HS-5 (cell line): ENCODE measurements at regions not wholly inside any gene's neighbourhood (a gene's known extent, or its start where the extent isn't known, plus 50 kb on each side); places are given as distances from the start of the nearest gene placed in this dataset.
"Not testable (repeated sequence)": the region's sequence is repeated elsewhere in the genome, so short reads cannot be mapped to it uniquely, and the experiment has no call there.

Source experiments
- DNase-seq: peaks from one replicate; pipeline ENCODE4 v3.0.0-alpha.2; 2012; ENCODE audit warnings: low read depth

DNA sequence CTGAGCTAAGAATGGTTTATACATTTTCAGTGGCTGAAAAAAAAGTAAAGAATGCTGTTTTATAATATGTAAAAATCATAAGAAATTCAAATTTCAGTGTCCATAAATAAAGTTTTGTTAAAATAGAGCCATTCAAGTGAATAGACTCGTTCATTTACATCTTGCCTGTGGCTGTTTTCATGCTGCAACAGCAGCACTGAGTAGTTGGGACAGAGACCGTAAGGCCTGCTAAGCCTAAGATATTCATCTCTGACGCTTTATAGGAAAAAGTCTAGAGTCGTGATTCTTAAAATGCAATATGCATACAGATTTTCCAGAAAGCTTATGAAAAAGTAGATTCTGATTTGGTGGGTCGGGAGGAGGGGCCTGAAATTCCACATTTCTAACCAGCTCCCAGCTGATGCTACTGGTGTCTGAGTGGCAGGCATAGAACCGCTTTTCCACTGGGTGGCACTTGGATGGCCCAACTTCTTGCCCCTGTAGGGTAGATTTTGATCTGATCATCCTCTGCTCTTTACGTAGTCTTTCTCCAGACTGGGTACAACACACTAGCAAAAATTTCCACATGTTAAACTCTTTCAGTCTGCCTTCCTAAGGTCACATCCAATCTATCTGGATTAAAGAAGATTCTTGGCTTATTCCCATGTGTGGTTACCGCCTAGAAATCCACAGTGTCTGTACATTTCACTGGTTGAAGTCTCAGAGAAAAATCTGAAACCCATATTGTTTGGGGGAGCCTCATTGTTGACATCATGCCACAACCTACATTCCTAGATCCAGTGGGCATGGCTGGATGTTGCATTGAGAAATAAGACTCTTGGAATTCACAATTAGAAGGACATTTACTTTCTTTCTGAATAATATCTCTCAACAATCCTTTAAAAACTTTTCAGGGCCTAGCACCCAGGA is 151.2 kb downstream of the C12orf75 start:
- DNase-seq: no peak

DNA sequence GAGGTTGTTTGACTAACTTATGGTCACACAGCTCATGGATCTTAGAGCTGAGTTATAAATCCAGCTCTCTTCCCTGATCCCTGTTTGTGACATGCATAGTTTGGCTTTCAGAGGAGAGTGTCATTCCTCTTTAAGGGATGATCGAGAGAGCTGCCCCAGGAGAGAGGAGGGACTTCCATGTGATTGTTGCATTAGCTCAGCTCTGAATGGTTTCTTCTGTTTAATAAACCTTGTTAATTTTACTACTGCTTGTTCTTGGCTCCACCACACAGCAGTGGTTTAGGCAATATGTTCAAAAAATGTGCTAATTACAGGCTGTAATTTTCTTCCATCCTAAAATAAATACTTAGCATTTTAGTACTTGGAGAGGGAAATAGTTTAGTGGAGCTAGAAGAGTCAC is 152.5 kb downstream of the C12orf75 start:
- DNase-seq: no peak

DNA sequence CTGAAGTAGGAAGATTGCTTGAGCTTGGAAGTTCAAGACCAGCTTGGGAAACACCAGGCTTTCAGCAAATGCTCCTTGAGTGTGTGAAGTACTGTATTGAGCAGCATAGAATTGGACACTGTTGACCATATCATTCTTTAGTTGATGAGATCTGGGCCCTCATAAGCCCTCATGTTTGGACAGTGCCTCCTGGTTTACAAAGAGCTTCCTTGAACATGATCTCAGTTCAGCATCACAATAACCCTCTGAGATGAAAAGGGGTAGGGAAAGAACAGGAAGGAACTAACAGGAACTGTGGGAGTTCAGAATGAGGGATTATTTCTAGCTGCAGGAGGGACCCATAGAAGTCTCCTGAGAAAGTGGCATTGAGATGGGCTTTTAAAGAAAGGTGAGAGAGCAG is 153.2 kb downstream of the C12orf75 start:
- no peak for DNase-seq

DNA sequence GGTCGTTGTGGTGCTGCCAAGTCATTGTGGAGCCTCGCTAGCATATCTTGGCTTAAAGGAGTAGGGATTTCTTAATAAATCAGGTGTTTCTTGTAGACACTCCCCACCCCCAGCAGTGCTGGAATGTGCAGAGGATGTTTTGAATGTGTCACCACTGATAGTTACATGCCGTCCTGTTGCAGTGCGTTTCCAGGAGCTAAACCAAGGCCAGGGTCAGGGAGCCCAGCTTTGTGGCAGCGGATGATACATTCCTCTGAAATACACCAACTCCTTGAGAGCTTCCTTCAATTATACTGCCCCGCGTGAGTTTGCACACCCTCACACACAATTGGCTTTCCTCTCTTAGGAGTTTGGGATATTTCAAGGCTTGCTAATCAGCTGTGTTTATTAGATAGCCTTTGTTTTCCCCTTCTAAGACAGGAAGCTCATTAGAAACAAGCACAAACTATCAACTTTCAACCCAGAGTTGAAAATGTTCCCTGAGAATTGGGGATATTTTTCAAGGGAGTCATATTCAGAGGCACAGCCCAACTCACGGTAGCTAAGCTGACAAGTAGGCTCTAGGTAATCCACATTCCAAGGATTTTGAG is 154.9 kb downstream of the C12orf75 start:
- DNase-seq: no peak

DNA sequence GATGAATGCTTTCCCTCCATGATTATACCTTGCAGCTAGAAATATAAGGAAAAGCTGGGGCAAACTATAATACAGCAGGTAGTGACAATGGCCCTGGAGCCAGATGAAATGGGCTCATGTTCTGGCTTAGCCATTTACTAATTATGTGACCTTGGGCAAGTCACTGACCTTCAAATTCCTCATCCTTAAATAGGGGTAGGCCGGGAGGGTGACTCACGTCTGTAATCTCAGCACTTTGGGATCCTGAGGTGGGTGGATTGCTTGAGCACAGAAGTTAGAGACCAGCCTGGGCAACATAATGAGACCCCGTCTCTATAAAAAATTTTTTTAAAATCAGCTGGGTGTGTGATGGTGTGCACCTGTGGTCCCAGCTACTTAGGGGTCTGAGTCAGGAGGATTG is 155.4 kb downstream of the C12orf75 start:
- DNase-seq: no peak

DNA sequence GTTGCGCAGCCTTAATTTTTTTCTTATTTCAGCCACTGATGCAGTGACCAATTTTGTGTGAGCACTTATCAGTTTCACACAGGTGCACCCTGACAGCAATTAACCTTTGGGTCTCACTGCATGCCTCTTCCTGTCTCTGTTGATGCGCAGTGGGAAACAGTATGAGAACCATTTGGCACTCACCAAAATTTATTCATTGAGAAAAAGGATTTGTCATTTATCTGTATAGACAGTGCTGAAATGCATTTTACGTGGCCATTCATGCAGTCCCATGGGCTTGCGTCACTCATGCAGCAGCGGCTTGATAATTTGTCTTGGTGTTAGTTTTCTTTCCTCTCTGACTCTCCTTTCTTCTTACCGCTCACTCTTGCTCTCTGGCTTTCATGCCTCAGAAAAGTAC is 157.5 kb downstream of the C12orf75 start:
- DNase-seq: no peak

DNA sequence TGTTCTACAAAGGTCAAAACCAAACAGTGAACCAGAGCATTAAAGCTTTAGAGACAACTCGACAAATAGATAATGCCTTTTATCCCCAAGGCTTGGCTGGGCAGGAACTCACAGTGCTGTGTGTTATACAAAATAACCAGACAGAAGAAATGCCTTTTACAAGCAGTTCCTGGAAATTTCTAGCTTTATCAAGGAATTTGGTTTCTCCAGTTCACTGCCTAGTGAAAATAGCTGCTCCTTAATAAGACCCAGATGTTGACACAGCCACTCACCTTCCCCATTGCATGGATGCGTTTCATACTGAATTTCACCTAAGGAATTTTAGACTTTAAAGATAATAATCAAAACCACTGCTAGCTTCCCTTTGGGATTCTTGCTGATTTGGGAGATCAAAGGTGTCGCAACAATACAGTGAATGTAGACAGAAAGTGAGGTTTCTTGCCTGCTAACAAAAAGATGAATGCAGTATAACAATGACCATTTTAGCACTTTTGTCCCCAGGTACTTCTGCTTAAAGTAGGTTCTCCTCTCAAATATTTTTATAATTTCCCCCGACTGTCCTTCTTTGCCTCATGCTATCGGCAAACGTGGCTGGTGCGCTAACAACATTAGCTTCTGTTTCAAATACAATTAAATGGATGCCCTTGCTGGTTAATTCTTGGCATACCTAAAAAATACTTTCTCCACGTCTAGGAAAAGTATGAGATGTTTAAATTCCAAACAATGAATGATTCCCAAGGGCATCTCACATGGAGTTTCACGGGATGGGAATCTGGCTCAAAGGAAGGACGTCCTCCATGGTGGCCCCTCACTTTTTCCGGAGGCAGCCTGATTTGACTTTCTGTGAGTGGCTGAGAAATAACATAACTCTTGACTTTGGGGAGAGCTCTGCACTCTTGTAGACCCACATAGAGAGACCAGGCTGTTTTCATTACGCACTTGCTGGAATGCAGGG is 162.4 kb downstream of the C12orf75 start:
- DNase-seq: no peak

DNA sequence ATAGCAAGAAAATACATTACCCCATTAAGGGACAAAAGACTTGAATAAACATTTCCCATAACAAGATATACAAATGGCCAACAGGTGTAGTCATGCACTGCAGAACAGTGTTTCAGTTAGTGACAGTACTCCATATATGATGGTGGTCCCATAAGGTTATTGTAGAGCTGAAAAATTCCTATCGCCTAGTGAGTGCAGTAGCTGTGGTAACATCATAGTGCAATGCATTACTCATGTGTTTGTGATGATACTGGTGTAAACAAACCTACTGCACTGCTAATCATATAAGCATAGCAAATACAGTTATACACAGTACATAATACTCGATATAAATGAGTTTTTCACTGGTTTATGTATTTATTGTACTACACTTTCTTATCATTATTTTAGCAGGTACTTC is 168.7 kb downstream of the C12orf75 start:
- no peak for DNase-seq

DNA sequence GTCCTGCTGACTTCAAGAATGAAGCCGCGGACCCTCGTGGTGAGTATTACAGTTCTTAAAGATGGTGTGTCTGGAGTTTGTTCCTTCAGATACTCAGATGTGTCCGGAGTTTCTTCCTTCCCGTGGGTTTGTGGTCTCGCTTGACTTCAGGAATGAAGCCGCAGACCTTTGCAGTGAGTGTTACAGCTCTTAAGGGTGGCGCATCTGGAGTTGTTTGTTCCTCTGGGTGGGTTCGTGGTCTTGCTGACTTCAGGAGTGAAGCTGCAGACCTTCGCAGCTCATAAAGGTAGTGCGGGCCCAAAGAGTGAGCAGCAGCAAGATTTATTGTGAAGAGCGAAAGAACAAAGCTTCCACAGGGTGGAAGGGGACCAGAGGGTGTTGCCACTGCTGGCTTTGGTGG is 170.2 kb downstream of the C12orf75 start:
- DNase-seq: not testable (repeated sequence)

DNA sequence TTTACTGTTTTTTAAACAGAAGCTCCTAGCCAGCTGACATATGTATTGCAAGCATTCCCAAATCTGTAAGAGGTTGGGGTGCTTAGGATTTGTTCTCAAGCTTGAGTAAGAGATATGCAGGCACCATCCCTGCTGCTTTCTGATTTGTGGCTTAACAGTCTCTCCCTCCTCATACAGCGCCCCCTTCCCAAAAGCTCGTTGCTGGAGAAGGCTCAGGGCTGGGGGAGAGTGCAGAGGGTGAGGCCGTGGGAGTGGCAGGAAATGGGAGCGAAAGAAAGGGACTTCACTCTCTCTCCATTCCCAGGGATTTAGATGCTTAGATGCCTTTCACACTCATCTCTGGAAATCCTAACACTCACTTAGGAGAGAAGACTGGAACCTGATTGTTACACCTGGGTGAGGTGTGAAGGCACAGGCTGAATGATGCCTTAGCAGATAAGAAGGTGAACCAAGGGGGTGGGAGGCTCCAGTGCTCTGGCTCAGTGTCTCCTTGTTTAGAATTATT is 172.0 kb downstream of the C12orf75 start:
- DNase-seq: no peak

DNA sequence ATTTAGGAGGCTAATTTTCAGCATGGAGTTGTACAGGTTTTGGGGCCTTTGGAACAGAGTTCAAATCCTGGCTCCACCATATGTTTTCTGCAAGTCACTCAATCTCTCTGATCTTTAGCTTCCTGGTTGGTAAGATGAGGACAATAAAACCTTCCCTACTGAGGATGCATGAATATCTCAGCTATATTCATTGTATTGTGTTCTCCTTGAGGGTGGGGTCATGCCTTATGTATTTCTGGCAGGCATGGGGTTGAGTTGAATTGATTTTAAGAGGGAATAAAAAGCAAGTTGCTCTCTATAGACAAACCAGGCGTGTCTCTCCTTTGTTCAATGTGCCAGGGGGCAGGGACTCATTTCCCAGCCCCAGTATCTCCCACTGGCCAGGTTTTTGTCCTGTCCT is 173.1 kb downstream of the C12orf75 start:
- no peak for DNase-seq

DNA sequence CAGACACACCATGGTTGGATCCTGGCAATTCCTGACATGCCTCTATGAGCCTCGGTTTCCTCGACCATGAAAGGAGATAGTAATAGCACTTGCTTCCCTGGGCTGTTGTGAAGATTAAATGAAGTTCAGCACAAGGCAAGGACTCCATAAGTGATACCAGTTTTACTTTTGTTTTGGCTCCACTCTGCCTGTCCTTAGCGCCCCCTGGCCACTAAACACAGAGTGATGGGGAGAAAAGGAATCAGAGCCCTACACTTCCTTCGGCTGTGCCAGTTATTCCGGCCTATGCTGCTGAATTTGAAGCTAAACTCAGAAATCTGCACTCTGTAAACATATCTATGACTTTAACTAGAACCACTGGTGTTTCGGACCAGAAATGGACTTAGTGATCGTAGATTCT is 173.8 kb downstream of the C12orf75 start:
- no peak for DNase-seq

DNA sequence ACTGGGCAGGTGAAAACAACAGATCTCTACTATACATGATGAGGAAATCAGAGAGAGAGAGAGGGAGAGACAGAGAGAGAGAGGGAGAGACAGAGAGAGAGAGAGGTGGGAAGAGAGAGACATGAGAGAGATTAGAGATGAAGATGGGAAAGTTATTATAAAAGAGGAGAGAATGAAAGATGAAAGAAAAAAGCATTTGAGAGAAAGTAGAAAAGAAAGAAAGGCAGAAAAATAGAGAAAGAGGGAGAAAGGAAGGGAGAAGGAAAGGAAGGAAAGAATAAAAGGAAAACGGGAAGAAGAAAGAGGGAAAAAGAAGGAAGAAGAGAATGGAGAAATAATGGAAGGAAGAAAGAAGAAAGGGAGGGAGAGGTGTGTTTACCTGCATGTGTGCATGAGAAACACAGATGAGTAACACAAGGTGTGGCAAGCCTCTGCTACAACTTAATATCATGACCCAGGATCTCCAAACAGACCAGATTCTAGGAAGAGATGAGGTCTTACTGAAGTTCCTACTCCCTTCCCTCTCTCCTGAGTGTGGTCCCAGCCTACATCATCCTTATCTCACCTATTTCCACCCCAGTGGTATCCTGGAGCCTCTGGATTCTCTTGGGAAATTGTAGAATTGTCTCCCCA is 176.3 kb downstream of the C12orf75 start:
- DNase-seq: no peak

DNA sequence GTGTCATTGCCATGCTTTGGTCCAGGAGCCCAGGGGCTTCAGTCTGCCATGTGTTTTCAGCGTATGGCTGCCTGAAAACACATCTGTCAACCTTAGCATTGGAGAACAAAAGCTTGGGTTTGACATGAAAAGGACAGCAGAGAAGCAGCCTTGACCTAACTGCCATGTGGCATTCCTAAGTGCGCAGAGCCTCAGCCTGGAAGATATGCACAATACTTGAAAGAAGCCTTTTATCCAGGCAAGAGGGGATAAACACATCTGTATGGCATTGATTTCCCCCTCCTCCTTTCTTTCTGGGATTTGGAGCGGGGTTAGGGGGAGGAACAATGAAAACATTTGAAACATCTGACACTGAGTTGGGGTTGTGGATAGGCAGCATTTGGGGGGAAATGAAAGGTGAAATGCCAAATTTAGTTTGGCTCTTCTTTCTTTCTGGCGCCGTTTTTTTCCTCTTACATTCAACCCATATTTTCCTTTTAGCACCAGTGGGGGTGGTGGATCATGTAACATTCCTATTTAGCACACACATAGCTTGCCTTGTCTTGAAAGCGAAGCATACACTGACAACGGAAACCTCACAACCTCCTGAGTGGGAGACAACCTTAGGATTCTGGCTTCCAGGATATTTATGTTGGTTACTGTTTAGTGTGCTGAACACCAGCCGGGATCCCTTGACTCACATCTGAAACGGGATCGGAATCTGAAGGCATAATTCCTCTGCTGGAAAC is 177.0 kb downstream of the C12orf75 start:
- no peak for DNase-seq

DNA sequence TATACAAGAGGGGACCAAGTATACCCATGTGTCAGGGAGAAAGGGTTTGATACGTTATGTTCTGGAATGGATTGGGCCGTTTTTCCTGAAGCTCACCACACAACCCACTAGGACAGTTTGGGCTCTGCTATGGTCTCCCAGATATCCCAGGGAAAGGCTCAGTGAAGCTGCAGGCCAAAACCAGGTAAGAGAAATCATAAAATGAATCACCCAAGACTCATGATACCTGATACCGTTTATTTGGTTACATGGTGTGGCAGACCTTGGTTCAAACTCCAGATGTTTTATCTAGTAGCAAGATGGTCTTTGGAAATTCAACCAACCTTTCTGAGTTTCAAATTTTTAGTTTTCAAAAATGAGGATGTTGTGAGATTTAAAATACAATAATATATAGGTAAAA is 177.6 kb downstream of the C12orf75 start:
- no peak for DNase-seq

DNA sequence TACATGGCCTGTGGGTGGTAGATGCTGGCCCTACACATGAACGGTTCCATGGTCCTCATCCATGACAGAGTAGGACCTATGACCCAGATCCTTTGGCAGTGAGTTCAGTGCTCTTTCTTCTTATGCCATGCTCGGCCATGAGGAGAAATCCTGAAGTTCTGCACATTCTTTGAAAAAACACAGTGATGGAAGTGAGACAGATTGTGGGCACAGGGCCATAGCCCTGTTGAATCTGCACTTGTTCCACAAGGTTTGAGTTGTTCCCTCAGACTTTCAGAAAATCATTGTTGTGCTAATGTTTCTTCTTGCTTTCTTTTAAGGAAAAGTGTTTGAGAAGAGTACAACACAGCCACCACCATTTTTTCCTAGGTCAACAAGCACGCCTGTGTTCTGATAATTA is 180.0 kb downstream of the C12orf75 start:
- DNase-seq: no peak

DNA sequence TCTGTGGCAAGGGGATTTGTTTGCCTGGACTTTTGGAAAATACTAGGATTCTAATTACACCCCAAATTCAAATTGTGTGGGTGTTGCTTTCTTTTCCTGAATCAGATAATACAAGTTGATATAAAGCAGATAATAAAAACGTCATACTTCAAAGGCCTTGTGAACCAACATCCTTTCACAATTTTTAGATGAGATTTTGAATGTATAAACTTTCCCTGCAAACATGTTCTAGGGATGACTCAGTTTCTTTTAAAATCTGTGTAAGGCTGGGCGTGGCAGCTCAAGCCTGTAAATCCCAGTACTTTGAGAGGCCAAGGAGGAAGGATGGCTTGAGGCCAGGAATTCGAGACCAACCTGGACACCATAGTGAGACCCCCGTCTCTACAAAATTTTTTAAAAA is 182.4 kb downstream of the C12orf75 start:
- DNase-seq: not testable (repeated sequence)

DNA sequence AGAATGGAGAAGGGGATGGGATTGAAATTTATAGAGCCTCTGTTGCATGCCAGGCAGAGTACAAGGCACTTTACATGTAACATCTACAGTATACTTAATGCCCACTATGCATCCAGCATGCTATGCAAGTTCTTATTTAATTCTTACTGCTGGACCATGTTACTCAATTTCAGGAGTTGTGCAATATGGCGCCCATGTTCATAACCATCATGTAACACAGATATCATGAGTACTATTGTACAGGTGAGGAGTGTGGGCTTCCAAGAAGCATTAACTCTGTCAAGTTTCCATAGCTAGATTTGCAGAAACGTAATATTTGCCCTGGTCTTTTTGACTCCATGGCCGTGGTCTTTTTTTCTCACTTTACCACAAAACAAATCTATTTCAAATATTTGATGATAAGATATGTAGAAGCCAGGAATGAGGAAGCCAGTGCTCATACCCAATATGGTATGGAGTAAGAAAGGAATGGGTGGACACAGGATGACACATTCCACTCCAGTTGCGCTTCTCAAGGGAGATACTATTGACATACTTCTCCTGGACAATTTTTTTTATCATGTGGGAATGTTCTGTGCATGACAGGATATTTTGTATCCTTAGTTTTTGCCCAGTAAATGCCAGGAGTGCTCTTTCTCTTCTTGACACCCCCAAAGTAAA is 191.8 kb downstream of the C12orf75 start:
- peak; percentile 58 for DNase-seq

DNA sequence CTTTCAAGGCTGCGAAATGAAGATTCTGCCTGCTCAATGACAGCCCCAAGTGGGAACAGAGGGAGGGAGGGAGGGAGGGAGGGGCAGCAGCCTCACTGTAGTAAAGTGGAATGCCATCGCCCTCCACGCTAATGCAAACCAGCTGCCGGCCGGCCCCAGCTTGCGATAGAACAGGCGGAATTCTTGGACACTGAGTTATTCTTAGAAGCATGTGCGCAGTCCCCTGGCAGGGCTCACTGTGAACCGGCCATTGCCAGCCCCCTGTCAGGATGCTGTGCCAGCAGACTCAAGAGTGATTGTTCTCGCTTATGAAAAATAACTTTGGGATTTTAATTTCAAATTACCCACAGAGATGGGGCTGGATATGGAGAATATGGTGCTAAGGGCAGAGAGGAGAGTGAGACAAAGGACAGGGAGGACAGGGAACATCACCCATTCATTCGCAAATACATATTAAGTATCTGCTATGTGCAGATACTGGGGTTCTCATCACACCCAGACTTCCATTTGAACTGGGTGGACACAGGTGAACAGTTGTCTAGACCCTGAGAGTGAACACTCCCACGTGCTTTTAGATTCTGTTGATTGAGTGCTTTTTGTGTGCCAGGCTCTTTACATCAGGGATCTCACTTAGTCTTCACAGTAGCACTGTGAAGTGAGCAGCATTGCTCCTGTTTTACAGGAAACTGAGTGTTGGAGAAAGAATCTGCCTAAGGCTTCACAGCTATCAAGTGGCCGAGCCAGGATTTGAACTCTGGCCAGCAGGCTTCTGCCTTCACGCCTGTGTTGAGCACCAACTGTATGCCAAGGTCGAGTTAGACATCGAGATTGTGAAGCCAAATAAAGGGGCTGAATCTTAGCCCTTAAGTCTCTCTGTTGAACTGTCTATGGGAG is 192.9 kb downstream of the C12orf75 start:
- peak; percentile 62 for DNase-seq

DNA sequence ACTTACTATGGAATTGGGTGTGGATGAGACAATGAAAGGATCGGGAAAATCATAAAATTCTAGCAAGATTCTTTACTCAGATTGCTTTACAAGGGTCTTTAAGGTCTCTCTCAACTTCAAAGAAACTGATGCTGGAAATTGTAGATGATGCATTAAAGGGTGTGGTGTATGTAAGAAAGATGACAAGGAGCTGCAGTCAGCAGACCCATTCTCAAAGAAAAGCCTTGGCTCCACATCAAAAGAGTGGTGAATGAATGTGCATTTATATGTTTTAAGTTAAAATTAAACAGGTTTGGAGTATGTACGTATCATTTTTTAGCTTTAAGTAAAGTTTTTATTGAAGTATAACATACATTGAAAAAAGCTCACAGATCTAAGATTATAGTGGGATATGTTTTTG is 194.5 kb downstream of the C12orf75 start:
- no peak for DNase-seq
